HepG2 (cell line): ENCODE measurements at regions not wholly inside any gene's neighbourhood (a gene's known extent, or its start where the extent isn't known, plus 50 kb on each side); places are given as distances from the start of the nearest gene placed in this dataset.

Experiments used
- CREM ChIP-seq, 2 experiments: sonication (generic) in 1 of 2; formaldehyde crosslinking in 1 of 2; IDR thresholded peaks; 2 replicates each; pipeline versions ENCODE4 v1.4.0 to v1.6.1; 2016 to 2020; ENCODE audit warnings: antibody characterized with exemption in 1 of 2, mild to moderate bottlenecking in 1 of 2, missing genetic modification reagents in 1 of 2
- CTCF ChIP-seq: sonication (generic); formaldehyde crosslinking; IDR thresholded peaks from 2 replicates; pipeline ENCODE4 v1.5.0; 2020; ENCODE audit warnings: mild to moderate bottlenecking, missing genetic modification reagents, moderate library complexity
- EHMT2 ChIP-seq: fragments of 200-600 bp; sonication (generic); IDR thresholded peaks from 2 replicates; pipeline ENCODE4 v1.7.0; 2017; ENCODE audit warnings: antibody characterized with exemption, low read depth, low read length, borderline replicate concordance
- FOXM1 ChIP-seq: sonication (generic); formaldehyde crosslinking; IDR thresholded peaks from 2 replicates; pipeline ENCODE4 v1.5.0; 2020; ENCODE audit warnings: missing genetic modification reagents
- POLR2AphosphoS5 ChIP-seq: IDR thresholded peaks from 2 replicates; pipeline ENCODE4 v1.6.1; 2012; ENCODE audit warnings: low read depth, low read length
- POLR2G ChIP-seq: fragments of 200-400 bp; formaldehyde crosslinking; IDR thresholded peaks from 2 replicates; pipeline ENCODE4 v1.6.1; 2018; ENCODE audit warnings: mild to moderate bottlenecking, low read depth, low read length, moderate library complexity
- REST ChIP-seq, 2 experiments: IDR thresholded peaks; 2 replicates each; pipeline ENCODE4 v1.6.1; 2011 to 2012; ENCODE audit warnings: low read length in 2 of 2, borderline replicate concordance in 1 of 2, low read depth in 1 of 2, mild to moderate bottlenecking in 1 of 2, moderate library complexity in 1 of 2
- TARDBP ChIP-seq: sonication (generic); formaldehyde crosslinking; IDR thresholded peaks from 2 replicates; pipeline ENCODE4 v1.8.0; 2022; ENCODE audit warnings: mild to moderate bottlenecking, missing genetic modification reagents
- THAP11 ChIP-seq: IDR thresholded peaks from 2 replicates; pipeline ENCODE4 v1.6.1; 2016; ENCODE audit warnings: missing biosample characterization, missing genetic modification reagents
- ZNF629 ChIP-seq: sonication (generic); formaldehyde crosslinking; conservative IDR thresholded peaks from 2 replicates; pipeline ENCODE4 v1.5.0; 2020; ENCODE audit warnings: missing genetic modification reagents
- ZNF704 ChIP-seq: sonication (generic); formaldehyde crosslinking; IDR thresholded peaks from 2 replicates; pipeline ENCODE4 v1.8.1; 2023; ENCODE audit warnings: mild to moderate bottlenecking, inconsistent platforms, moderate library complexity, missing genetic modification reagents, borderline replicate concordance
- TF ChIP-seq, protein P1 (sequence below): sonication (generic); formaldehyde crosslinking; IDR thresholded peaks from 2 replicates; pipeline ENCODE4 v1.5.0; 2020; ENCODE audit warnings: missing genetic modification reagents

- TF ChIP-seq FOXM1 (no peak), POLR2AphosphoS5 (no peak), CTCF (CRISPR knock-in tag) (no peak), REST (IDR thresholded peaks at IDR 0.05; ENCODE audit: borderline replicate concordance in 1 of 2, low read depth in 1 of 2, low read length in 2 of 2) (no peak), ZNF629 (CRISPR knock-in tag) (no peak), CREM (IDR thresholded peaks at IDR 0.05) (no peak), CREM (CRISPR knock-in tag; IDR thresholded peaks at IDR 0.05) (no peak), EHMT2 (no peak), TARDBP (no peak), THAP11 (CRISPR knock-in tag) (no peak), ZNF704 (CRISPR knock-in tag) (no peak), POLR2G (no peak)
- TF ChIP-seq, protein P1, sequence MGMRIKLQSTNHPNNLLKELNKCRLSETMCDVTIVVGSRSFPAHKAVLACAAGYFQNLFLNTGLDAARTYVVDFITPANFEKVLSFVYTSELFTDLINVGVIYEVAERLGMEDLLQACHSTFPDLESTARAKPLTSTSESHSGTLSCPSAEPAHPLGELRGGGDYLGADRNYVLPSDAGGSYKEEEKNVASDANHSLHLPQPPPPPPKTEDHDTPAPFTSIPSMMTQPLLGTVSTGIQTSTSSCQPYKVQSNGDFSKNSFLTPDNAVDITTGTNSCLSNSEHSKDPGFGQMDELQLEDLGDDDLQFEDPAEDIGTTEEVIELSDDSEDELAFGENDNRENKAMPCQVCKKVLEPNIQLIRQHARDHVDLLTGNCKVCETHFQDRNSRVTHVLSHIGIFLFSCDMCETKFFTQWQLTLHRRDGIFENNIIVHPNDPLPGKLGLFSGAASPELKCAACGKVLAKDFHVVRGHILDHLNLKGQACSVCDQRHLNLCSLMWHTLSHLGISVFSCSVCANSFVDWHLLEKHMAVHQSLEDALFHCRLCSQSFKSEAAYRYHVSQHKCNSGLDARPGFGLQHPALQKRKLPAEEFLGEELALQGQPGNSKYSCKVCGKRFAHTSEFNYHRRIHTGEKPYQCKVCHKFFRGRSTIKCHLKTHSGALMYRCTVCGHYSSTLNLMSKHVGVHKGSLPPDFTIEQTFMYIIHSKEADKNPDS (CRISPR knock-in tag), result no peak
Observed at GRCh38 chr3:117989982-117990381, 1044.7 kb downstream of the IGSF11 start.
